Effector memory CD8-positive, alpha-beta T cell (primary cell): ENCODE measurements at regions not wholly inside any gene's neighbourhood (a gene's known extent, or its start where the extent isn't known, plus 50 kb on each side); places are given as distances from the start of the nearest gene placed in this dataset.
"Not testable (repeated sequence)": the region's sequence is repeated elsewhere in the genome, so short reads cannot be mapped to it uniquely, and the experiment has no call there.

Experiments used
- ATAC-seq: fragments of 150-1000 bp; cut with Tn5 transposase; replicated peaks from 2 replicates; pipeline ENCODE4 v1.10.0; 2021; ENCODE audit warnings: mild to moderate bottlenecking, moderate library complexity
- DNase-seq, 3 experiments: peaks; one replicate each; pipeline ENCODE4 v3.0.0; 2021
- H3K27ac Mint-ChIP-seq, 2 donors: one replicate each; pipeline ENCODE4 v1.8.0; 2022; ENCODE audit warnings: mild to moderate bottlenecking in 2 of 2, mixed read lengths in 2 of 2, moderate library complexity in 2 of 2
- H3K27me3 Mint-ChIP-seq, 2 donors: one replicate each; pipeline ENCODE4 v1.8.0; 2022; ENCODE audit warnings: mixed read lengths in 2 of 2
- H3K36me3 Mint-ChIP-seq: one replicate; pipeline ENCODE4 v1.8.0; 2022; ENCODE audit warnings: mild to moderate bottlenecking, moderate library complexity, mixed read lengths; ENCODE audit not compliant: insufficient read depth
- H3K4me1 Mint-ChIP-seq, 2 donors: one replicate each; pipeline ENCODE4 v1.8.0; 2022; ENCODE audit warnings: low read depth in 2 of 2, mixed read lengths in 2 of 2
- H3K4me3 Mint-ChIP-seq, 2 donors: one replicate each; pipeline ENCODE4 v1.8.0; 2022; ENCODE audit warnings: mild to moderate bottlenecking in 2 of 2, mixed read lengths in 2 of 2, moderate library complexity in 2 of 2
- H3K9me3 Mint-ChIP-seq, 2 donors: one replicate each; pipeline ENCODE4 v1.8.0; 2022; ENCODE audit warnings: mixed read lengths in 2 of 2

GRCh38 chr18:78473563-78473962, 506.1 kb upstream of the SALL3 start:
- DNase-seq, result no peak
- no peak for ATAC-seq
- Mint-ChIP-seq H3K9me3 (peaks cover 2 to 8% of the 10 kb centered on the region in 2 donors), H3K27me3 (peaks cover 0 to 11% of the 10 kb centered on the region in 2 donors), H3K4me3 (no peak overlapping the region), H3K27ac (no peak overlapping the region), H3K4me1 (no peaks in the 10 kb centered on the region), H3K36me3 (no peaks in the 10 kb centered on the region)

DNA sequence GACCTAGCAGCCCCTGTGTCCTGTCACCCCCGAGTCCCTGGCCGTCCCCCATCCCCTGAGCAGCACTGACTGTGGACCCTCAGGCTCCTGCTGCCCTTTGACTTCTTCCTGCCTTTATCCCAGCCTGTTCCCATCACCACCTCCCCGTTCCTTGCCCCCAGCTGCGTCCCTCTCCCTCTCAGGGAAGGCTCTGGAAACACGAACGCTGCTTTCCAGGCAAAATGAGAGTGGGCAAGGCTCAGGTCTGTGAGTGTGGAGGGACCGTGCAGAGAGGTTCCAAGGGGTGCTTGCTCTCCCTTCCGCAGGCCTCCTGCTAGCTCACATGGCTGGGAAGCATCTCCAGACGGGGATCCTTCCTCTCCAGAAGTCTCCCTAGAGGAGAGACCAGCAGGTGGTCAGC, 501.8 kb upstream of the SALL3 start:
- H3K27me3 Mint-ChIP-seq, result peaks cover 10 to 12% of the 10 kb centered on the region in 2 donors
- no peaks in the 10 kb centered on the region for H3K4me1 Mint-ChIP-seq
- H3K4me3 Mint-ChIP-seq, result no peak overlapping the region
- DNase-seq, result no peak
- no peak for ATAC-seq
- H3K27ac Mint-ChIP-seq, result no peak overlapping the region
- H3K9me3 Mint-ChIP-seq, result peaks cover 0 to 8% of the 10 kb centered on the region in 2 donors
- no peaks in the 10 kb centered on the region for H3K36me3 Mint-ChIP-seq

GRCh38 chr18:78479443-78479842, 500.2 kb upstream of the SALL3 start:
- H3K9me3 Mint-ChIP-seq, result peaks cover 0 to 8% of the 10 kb centered on the region in 2 donors
- no peaks in the 10 kb centered on the region for H3K4me1 Mint-ChIP-seq
- H3K4me3 Mint-ChIP-seq, result no peak overlapping the region
- peaks cover 10 to 17% of the 10 kb centered on the region in 2 donors for H3K27me3 Mint-ChIP-seq
- no peaks in the 10 kb centered on the region for H3K36me3 Mint-ChIP-seq
- H3K27ac Mint-ChIP-seq, result no peak overlapping the region
- no peak for DNase-seq
- ATAC-seq, result no peak

DNA sequence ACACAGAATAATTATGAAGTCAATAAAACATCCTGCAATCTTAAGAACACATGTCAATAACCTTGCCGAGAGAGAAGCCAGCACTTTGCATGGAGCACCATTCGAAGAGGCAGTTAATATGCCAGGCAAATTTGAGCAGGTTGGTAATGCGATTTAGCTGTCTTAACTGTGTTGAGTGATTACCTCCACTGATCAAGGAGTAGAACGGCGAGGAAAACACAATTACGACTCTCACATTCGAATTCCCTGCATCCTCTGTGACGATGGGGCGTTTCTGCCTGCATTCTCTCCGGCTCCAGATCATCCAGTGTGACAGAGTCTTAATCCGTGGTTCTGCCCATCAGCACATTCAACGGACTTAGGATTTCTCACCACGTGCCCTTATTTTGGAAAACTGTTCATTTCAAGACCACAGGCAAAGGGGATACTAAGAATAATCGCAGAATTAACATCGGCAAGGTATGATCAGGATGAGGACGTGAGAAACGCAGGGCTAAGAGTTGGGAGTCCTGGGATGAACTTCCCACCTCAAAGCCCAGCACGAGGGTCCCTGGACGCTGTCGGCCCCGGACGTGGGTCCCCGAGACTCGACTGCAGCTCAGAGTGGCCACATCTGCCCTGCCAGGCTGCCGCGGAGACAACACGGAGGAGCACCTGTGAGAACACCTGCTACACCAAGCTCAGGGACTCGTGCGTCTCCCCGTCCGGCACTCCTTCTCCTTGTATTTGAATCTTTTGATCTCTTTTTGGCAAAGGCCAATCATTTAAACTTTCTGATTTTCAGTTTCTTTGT, 499.2 kb upstream of the SALL3 start:
- ATAC-seq, result no peak
- Mint-ChIP-seq H3K9me3 (peaks cover 0 to 8% of the 10 kb centered on the region in 2 donors), H3K27ac (no peak overlapping the region)

DNA sequence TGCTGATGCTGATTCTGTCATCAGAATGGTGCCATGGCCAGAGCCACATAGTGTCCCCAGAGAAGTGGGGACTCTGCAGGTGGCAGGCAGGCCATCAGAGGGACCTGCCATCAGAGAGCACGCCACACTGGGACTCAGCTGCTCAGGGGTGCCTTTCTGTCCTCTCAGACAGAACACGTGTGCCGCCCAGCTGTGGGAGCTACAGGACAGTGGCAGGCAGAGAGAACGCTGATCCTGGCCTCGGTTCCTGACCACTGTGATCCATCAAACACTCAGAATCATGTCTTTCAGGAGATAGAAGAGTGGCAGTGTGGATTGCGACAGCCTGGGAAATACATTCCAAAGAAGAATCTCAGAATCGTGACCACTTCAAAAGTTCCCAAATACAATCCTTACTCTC, 497.2 kb upstream of the SALL3 start:
- Mint-ChIP-seq H3K4me1 (no peaks in the 10 kb centered on the region), H3K27me3 (peaks cover 16 to 25% of the 10 kb centered on the region in 2 donors), H3K36me3 (no peaks in the 10 kb centered on the region), H3K27ac (no peak overlapping the region), H3K4me3 (no peak overlapping the region), H3K9me3 (peaks cover 0 to 15% of the 10 kb centered on the region in 2 donors)
- DNase-seq (no peak), ATAC-seq (no peak)

More for the DNA sequence above, 499.2 kb upstream of the SALL3 start:
- Mint-ChIP-seq H3K4me3 (no peak overlapping the region), H3K4me1 (no peaks in the 10 kb centered on the region), H3K27me3 (peaks cover 16 to 18% of the 10 kb centered on the region in 2 donors), H3K36me3 (no peaks in the 10 kb centered on the region)
- DNase-seq, result no peak

DNA sequence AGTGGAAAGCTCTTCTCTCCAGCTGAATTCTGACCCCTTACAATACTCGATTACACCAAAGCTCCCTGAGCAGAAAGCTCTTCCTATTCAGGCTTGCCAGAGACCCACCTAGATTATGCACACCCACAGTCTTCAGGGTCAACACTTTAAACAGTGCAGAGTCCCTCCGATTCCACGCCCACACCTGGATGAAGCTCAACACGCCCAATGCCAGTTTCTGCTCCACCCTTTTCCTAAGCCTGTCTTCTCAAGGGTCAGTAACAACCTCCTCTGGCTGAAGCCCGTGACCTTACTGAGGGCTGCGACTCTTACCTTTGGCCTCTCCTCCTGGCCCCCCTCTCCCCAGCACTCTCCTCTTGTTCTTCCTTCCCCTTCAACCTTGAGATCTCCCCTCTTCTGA, 492.0 kb upstream of the SALL3 start:
- H3K4me3 Mint-ChIP-seq, result no peak overlapping the region
- ATAC-seq, result no peak
- peaks cover 0 to 7% of the 10 kb centered on the region in 2 donors for H3K9me3 Mint-ChIP-seq
- peaks cover 6 to 25% of the 10 kb centered on the region in 2 donors for H3K27me3 Mint-ChIP-seq
- H3K36me3 Mint-ChIP-seq, result no peaks in the 10 kb centered on the region
- no peaks in the 10 kb centered on the region for H3K4me1 Mint-ChIP-seq
- no peak for DNase-seq
- H3K27ac Mint-ChIP-seq, result no peak overlapping the region

- peaks cover 0 to 13% of the 10 kb centered on the region in 2 donors for H3K27me3 Mint-ChIP-seq
- H3K27ac Mint-ChIP-seq, result no peak overlapping the region
- H3K4me1 Mint-ChIP-seq, result no peaks in the 10 kb centered on the region
- DNase-seq (no peak), ATAC-seq (no peak)
- peaks cover 0 to 5% of the 10 kb centered on the region in 2 donors for H3K9me3 Mint-ChIP-seq
- no peaks in the 10 kb centered on the region for H3K36me3 Mint-ChIP-seq
- H3K4me3 Mint-ChIP-seq, result no peak overlapping the region
Measured at GRCh38 chr18:78492064-78492812, 487.4 kb upstream of the SALL3 start.

GRCh38 chr18:78492813-78493371, 486.7 kb upstream of the SALL3 start:
- Mint-ChIP-seq H3K4me3 (no peak overlapping the region), H3K27me3 (peaks cover 0 to 7% of the 10 kb centered on the region in 2 donors), H3K27ac (no peak overlapping the region), H3K36me3 (no peaks in the 10 kb centered on the region), H3K4me1 (no peaks in the 10 kb centered on the region), H3K9me3 (peaks cover 0 to 5% of the 10 kb centered on the region in 2 donors)
- no peak for DNase-seq
- no peak for ATAC-seq

GRCh38 chr18:78493490-78493889, 486.1 kb upstream of the SALL3 start:
- not testable (repeated sequence) for H3K27ac Mint-ChIP-seq, DNase-seq, H3K27me3 Mint-ChIP-seq, ATAC-seq, H3K4me3 Mint-ChIP-seq, H3K9me3 Mint-ChIP-seq, H3K36me3 Mint-ChIP-seq, H3K4me1 Mint-ChIP-seq

GRCh38 chr18:78494204-78495085, 485.2 kb upstream of the SALL3 start:
- ATAC-seq, result no peak
- Mint-ChIP-seq H3K9me3 (peaks cover 0 to 5% of the 10 kb centered on the region in 2 donors), H3K27ac (no peak overlapping the region), H3K36me3 (no peaks in the 10 kb centered on the region), H3K27me3 (no peaks in the 10 kb centered on the region), H3K4me3 (no peak overlapping the region), H3K4me1 (no peaks in the 10 kb centered on the region)
- DNase-seq, result no peak

DNA sequence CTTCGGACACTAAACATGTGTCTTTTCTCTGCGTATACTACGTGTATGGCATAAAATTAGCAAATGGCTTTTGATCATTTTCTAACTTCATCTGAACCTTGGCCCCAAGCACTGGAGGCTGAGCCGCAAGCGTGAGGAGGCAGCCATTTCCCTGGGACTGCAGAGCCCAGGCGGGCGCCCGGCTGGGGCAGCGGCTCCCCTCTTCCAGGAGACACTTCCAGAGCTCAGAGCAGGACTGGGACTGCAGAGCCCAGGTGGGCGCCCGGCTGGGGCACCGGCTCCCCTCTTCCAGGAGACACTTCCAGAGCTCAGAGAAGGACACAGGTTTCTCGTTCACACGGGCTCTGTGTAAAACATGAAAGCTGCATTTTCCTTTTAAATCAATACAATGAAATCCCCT, 484.1 kb upstream of the SALL3 start:
- H3K27ac Mint-ChIP-seq, result no peak overlapping the region
- H3K27me3 Mint-ChIP-seq, result no peaks in the 10 kb centered on the region
- no peaks in the 10 kb centered on the region for H3K36me3 Mint-ChIP-seq
- no peak for DNase-seq
- no peak overlapping the region for H3K4me3 Mint-ChIP-seq
- peaks cover 0 to 5% of the 10 kb centered on the region in 2 donors for H3K9me3 Mint-ChIP-seq
- no peak for ATAC-seq
- H3K4me1 Mint-ChIP-seq, result no peaks in the 10 kb centered on the region

DNA sequence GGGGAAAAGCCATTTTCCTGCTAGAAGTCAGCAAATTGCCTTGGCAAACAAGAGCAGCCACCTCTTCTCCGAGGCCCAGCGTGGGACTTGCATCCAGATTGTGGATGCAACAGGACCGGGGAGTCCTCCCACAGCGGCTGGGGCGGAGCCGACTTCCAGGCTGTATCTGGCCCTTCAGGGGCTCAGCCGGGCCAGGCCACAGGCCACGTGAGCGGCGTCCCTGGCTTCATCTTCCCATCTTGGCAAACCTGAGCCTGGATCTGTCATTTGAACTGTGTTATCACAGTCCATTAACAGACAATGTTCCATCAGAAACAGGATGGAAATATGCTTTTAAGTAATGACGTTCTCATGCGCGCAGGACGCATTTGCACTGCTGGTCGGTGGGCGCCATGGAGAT, 483.5 kb upstream of the SALL3 start:
- H3K4me3 Mint-ChIP-seq, result no peak overlapping the region
- ATAC-seq (no peak), DNase-seq (no peak)
- no peaks in the 10 kb centered on the region for H3K4me1 Mint-ChIP-seq
- no peaks in the 10 kb centered on the region for H3K27me3 Mint-ChIP-seq
- H3K9me3 Mint-ChIP-seq, result peaks cover 0 to 5% of the 10 kb centered on the region in 2 donors
- H3K27ac Mint-ChIP-seq, result no peak overlapping the region
- no peaks in the 10 kb centered on the region for H3K36me3 Mint-ChIP-seq

DNA sequence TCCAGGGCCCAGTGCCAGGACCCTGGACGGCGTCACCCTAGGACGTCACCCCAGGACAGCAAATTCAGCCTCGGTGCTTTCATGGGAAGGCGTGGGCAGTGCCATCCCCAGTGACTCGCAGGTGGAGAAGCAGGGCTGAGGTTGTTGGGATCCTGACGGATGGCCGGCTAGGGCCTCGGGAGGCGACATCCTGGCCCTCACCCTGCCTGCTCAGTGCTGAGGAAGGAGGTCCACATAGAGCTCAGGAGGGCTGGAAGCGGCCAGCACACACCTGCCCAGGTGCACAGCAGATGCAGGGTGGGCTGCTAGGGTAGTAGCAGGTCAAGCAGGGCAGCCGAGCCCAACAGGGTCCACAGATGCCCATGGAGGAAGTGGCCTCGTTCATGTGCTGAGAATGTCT, 482.0 kb upstream of the SALL3 start:
- no peak for DNase-seq
- no peaks in the 10 kb centered on the region for H3K4me1 Mint-ChIP-seq
- H3K9me3 Mint-ChIP-seq, result peaks cover 0 to 5% of the 10 kb centered on the region in 2 donors
- no peak for ATAC-seq
- H3K27me3 Mint-ChIP-seq, result no peaks in the 10 kb centered on the region
- no peaks in the 10 kb centered on the region for H3K36me3 Mint-ChIP-seq
- no peak overlapping the region for H3K27ac Mint-ChIP-seq
- H3K4me3 Mint-ChIP-seq, result no peak overlapping the region
